ENCODE measurements at regions not wholly inside any gene's neighbourhood (a gene's known extent, or its start where the extent isn't known, plus 50 kb on each side); places are given as distances from the start of the nearest gene placed in this dataset.
"Not testable (repeated sequence)": the region's sequence is repeated elsewhere in the genome, so short reads cannot be mapped to it uniquely, and the experiment has no call there.

DNA sequence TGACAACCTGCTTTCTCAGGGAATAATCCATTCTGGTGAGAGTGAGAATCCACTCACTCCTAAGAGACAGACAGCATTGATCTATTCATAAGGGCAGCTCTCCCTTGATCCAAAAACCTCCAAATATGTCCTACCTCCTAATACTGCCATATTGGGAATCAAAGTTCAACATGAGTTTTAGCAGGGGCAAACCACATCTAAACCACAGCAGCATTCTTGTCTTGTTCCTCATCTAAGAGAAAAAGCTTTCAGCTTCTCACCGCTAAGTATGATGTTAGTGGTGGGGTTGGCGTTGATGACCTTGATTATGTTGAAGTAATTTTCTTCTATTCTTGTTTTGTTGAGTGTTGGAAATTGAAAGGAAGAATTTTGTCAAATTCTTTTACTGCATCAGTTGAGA lies 69.6 kb downstream of the SERTM2 start:
- no peak for DNase-seq

DNA sequence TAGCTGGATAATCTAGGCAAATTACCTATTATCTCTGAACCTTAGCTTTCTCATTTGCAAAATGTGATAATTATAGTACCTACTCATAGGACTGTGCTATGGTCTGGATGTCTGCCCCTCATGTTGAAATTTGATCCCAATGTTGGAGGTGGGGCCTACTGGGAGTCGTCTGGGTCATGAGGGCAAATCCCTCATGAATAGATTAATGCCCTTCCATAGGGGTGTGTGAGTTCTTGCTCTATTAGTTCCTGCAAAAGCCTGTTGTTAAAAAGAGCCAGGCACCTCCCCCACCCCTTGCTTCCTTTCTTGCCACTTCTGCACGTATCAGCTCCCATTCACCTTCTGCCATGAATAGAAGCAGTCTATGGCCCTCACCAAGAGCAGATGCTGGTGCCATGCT lies 73.9 kb downstream of the SERTM2 start:
- DNase-seq: no peak

DNA sequence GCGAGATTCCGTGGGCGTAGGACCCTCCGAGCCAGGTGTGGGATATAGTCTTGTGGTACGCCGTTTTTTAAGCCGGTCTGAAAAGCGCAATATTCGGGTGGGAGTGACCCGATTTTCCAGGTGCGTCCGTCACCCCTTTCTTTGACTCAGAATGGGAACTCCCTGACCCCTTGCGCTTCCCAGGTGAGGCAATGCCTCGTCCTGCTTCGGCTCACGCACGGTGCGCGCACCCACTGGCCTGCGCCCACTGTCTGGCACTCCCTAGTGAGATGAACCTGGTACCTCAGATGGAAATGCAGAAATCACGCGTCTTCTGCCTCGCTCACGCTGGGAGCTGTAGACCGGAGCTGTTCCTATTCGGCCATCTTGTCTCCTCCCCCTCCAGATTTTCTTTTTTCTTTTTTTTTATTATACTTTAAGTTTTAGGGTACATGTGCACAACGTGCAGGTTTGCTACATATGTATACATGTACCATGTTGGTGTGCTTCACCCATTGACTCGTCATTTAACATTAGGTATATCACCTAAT lies 83.0 kb downstream of the SERTM2 start:
- DNase-seq: not testable (repeated sequence)

DNA sequence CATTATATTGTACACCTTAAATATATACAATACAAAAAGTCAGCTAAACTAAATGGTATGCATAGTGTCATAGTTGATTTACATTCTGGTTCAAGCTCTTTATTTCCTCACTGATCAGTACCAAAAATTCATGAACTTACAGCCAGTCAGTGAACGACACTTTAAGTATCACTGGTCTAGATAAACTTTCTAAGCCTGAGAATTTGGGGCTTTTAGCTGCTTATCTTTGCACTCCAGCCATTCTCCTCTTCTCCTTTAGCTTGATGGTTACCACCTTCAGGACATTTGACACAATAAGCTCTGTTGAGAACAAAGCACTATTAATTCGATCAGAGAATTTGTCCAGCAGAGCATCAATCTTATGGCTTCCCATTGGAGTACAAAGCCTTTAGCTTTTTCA lies 83.0 kb upstream of the ALG13 start:
- DNase-seq: no peak

DNA sequence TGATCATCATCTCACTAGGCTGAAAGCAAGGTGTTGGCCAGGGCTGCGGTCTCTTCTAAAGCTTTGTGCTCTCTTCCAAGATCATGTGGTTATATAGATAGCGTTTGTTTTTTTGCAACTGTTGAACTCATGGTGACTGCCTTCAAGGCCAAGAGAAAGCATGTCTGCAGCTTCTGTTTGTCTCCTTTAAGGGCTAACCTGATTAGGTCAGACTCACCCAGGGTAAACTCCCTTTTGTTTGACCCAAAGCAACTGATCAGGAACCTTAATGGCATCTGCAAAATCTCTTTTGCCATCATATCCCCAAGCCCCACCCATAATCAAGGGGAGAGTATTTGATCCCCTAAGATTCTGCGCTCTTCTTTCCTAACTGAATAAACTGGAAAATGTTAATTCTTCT lies 72.2 kb upstream of the ALG13 start:
- DNase-seq: no peak

DNA sequence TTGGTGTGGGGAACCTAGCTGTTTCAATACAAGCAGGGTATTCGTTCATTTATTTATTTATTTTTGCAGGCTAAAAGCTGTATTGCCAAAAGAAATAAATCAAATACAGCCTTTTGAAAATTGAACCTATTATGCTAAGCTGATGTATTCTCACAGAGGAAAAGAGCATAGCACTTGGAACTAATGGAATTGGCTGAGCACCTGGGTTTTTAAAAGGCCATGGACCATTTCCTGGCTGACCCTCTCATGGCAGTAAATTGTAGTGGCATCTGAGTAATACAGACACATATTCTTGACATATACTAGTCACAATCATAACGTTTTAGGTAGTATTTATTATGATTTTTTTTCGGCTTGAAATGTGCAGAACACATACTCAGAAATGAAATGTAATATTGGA lies 71.8 kb upstream of the ALG13 start:
- no peak for DNase-seq

DNA sequence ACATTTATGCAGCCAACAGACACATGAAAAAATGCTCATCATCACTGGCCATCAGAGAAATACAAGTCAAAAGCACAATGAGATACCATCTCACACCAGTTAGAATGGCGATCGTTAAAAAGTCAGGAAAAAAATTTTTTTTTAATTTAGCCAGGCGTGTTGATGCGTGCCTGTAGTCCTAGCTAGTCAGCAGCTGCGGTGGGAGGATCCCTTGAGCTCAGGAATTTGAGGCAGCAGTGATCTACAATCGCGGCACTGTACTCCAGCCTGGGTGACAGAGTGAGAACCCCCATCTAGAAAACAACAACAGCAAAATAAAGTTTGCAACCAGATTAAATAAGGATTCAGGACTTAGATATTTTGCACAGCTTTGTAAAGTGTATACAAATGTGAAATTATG lies 65.7 kb upstream of the ALG13 start:
- no peak for DNase-seq

DNA sequence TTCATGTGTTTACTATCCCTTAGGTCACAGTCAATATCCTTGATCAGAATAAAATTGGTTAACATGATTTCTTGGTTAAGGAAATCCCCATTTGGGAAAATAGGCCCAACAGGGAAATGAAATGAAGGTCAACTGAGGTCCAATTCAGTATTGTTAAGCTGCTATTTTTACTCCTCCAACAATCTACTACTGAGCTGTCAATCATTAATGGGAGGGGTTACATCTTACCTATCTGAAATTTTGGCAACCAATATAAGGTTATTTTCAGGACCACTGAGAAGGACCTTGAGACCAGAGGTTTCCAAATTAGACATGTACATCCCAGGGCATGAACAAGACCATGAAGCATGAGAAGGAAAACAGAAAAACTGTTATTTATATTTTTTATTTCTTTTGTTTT lies 64.2 kb upstream of the ALG13 start:
- DNase-seq: no peak

DNA sequence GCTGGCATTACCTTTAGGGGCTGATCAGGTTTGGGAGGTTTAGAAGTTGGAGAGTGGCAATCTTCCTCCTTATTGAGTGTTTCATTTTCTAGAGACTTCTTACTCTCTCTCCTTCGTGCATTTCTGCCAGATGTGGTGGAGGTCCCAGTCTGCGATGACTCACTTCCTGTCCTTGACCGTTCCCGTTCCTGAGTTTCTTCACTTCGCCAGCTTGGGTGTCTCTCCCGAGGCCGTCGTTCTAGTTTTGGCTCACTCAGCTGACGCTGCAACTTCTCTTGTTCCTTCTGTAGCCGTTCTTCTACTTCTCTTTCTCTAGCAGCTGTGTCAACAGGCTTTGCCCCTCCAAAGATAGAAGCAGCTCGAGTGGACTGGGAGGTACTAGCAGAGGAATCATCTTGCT lies 60.9 kb upstream of the ALG13 start:
- DNase-seq: peak in 7 of 58 donors; percentile 0 to 3 (median 0)

DNA sequence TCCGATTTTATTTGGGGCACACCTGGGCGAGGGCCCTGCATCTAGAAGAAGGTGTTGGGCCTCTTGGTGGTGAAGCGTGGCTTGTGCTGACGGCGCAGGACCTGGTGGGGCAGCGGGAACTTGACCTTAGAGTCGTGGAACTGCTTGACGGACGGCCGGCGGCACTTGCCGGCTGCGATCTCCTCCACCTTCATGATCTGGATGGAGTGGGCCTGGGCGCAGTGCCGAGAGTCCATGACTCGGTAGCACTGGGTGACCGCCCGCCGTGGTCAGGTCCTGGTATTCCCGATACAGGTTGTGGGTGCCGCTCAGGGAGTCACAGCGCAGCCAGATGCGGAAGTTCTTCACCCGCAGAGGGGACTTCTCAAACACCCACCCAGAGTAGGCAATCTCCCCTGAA lies 56.8 kb upstream of the ALG13 start:
- DNase-seq: no peak

DNA sequence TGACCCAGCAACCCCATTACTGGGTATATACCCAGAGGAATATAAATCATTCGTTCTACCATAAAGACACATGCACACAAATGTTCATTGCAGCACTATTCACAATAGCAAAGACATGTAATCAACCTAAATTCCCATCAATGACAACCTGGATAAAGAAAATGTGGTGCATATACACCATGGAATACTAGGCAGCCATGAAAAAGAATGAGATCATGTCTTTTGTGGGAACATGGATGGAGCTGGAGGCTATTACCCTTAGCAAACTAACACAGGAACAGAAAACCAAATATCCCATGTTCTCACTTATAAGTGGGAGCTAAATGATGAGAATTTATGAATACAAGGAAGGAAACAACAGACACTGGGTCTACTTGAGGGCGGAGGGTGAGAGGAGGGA lies 53.7 kb upstream of the ALG13 start:
- not testable (repeated sequence) for DNase-seq

Measured in anterior cingulate cortex (tissue), 58 donors.